Frontal cortex (tissue), 3 donors: ENCODE measurements at regions not wholly inside any gene's neighbourhood (a gene's known extent, or its start where the extent isn't known, plus 50 kb on each side); places are given as distances from the start of the nearest gene placed in this dataset.

Experiments used
- DNase-seq, 2 donors: peaks; one replicate each; pipeline ENCODE4 v3.0.0; 2012; ENCODE audit warnings: low spot score in 2 of 2
- FAIRE-seq: peaks from 2 replicates; lab custom pipeline; 2012; peaks lifted over from hg19 to GRCh38; lab: Jason Lieb, UNC
- donor health status: control.
- donor health status: control.
- donor health status: control.

DNA sequence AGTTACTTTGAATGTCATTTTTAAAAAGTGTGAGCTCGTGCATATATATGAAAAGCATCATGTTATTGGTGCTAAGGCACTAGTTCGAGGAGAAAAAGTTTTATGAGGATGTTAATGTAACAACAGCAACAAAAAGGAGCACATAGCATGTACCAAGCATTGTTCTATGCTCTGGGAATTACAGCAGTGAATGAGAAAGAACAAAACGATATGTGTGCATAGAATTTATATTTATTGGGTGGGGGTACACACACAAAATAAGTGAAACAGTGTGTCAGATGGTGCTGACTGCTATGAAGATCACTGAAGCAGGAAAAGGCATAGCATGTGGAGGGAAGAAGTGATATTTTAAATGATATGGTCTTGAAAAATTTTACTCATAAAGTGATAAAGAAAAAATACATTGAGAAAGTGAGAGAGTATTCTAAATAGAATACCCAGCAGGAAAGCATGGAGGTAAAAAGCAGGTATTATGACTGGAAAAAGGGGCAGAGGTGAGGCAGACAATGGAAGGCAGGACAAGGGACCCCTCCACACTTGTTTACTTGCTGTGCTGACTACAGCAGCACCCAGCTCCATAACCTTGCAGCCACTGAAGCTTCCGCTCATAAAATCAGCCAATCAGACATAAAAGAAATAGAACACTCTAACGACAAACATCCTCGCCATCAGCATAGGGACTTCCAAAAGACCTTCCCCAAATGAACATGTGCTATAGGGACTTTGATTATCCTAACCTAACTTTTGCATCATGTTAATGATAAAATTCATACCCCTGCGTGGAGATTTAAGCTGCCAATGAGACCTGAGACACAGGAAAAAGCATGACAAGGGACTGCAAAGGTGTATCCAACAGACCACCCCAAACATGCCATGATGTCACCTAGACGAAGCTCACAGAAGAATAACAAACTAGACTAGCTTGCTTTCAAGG is 119.9 kb downstream of the HFE start:
- FAIRE-seq (no peak), DNase-seq (no peak)

DNA sequence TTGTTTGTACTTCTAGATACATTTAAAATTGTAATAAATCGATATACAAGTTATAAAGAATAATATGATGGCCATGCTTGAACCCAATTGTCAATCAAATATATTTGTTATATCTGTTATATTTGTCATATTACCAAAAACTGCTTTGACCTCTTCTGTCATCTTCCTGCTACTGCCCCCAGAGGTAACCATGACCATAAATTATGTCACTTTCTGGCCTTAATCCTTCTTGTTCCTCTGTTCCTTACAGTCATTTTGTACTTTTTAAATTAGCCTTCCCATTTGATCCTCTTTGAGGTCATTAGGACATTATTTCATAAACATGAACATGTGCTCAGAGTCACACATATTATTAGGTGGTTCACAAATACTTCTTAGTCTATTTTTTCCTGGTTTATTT is 124.7 kb downstream of the HFE start:
- FAIRE-seq (no peak), DNase-seq (no peak)

DNA sequence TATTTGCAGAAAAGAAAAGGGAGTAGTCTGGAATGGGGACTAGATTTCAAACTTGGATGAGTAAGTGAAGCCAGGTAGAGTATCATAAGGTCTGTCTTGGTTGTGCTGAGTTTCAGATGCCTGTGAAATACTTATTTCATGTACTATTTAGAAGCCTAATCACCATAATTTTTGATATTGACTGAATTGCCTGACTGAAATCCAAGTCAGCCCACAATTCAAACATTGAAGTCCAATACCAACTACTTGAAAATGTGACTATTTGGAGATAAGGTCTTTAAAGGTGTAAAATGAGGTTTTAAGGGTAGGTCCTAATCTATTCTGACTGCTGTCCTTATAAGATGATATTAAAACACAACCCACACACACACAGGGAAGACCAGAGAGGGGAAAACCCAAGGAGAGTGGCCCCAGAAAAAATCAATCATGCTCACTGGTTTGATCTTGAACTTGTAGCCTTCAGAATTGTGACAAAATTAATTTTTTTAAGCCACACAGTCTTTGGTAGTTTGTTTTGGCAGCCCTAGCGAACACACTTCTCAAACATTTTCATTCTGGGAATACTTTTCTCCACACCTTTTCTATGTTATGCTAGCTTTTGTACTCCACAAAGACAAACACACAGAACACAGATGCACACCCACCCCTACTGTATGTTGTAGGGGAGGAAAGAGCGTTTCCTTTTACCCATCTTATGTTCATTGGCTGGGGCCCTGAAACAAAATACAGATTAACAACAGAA is 126.3 kb downstream of the HFE start:
- DNase-seq (no peak), FAIRE-seq (no peak)

DNA sequence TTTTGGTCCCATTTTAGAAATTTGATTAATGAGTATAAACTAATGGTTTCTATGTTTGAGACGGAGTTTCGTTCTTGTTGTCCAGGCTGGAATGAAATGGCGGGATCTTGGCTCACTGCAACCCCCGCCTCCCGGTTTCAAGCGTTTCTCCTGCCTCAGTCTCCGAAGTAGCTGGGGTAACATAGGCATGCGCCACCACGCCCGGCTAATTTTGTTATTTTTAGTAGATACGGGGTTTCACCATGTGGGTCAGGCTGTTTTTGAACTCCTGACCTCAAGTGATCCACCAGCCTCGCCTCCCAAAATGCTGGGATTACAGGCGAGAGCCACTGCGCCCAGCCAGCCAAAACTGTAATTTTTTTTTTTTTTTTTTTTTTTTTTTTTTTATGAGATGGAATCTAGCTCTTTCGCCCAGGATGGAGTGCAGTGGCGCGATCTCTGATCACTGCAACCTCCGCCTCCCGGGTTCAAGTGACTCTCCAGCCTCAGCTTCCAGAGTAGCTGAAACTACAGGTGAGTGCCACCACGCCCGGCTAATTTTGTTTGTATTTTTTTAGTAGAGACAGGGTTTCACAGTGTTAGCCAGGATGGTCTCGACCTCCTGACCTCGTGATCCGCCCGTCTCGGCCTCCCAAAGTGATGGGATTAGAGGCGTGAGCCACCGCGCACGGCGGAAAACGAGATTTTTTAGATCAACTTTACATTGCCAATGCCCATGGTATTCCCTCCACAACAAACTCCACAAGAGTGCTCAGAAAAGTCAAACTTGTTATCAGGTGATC is 127.8 kb downstream of the HFE start:
- no peak for FAIRE-seq

DNA sequence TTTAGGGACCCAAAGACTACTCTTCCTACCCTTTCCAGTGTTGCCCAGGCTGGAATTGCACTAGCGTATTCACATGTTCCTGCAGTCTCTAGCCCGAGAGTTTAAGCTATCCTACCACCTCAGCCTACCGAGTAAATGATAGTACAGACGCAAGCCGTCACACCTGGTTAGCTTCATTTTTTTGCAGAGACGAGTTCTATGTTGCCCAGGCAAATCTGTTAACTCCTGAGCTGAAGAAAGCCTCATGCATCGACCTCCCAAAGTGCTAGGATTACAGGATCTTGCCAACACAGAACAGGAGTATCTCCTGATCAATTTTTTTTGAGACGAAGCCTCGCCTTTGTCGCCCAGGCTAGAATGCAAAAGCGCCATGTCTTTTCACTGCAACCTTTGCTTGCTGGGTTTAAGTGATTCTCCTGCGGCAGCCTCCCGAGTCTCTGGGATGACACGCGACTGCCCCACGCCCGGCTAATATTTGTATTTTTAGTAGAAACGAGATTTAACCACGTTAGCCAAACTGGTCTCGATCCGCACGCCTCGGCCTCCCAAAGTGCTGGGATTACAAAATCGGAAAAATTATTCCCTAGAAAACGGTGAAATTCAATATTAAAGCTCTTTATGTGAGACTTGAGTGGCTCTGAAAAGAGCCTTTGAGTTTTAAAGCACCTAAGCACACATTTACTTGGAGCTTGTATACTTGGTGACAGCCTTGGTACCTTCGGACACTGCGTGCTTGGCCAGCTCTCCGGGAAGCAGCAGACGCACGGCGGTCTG is 128.5 kb downstream of the HFE start:
- no peak for DNase-seq
- FAIRE-seq: no peak

More for the DNA sequence above, 127.8 kb downstream of the HFE start:
- no peak for DNase-seq

DNA sequence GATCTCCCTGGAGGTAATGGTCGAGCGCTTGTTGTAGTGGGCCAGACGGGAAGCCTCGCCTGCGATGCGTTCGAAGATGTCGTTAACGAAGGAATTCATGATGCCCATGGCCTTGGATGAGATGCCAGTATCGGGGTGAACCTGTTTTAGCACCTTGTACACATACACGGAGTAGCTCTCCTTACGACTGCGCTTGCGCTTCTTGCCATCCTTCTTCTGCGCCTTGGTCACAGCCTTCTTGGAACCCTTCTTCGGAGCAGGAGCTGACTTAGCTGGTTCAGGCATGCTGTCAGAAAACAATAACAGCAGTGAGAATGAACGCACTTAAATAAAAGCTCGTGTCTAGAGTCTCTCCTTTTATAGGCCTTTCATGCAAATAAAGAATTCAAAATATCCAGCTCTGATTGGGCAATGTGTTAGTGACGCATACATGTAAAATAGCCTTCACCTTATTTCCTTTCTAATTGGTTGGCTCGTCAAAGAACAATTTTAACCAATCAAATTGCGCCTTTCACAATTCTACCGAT is 129.2 kb downstream of the HFE start:
- FAIRE-seq: peak; percentile 98
- DNase-seq: peak; percentile 63 to 66

DNA sequence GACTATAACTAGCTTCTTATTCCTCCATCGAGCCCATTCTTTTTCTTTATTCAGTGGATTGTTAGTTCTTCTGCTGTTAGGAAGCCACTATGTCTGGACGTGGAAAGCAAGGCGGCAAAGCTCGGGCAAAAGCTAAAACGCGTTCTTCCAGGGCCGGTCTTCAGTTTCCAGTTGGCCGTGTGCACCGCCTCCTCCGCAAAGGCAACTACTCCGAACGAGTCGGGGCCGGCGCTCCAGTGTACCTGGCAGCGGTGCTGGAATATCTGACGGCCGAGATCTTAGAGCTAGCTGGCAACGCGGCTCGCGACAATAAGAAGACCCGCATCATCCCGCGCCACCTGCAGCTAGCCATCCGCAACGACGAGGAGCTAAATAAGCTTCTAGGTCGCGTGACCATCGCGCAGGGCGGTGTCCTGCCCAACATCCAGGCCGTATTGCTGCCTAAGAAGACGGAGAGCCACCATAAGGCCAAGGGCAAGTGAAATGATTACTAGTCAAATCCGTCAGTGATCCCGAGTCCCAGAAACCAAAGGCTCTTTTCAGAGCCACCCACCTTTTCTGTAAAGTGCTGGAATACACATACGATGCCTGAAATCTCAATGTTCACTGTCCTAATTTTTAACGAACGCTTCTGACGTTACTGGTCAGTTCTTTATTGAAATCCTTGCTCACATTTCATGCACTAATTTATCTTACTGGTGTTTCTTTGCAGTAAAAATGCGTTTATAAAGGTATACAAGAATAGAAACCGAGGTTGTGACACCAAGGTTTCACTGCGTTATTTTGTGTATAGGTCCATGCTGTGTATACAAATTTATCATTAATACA is 129.9 kb downstream of the HFE start:
- no peak for FAIRE-seq
- DNase-seq: no peak

DNA sequence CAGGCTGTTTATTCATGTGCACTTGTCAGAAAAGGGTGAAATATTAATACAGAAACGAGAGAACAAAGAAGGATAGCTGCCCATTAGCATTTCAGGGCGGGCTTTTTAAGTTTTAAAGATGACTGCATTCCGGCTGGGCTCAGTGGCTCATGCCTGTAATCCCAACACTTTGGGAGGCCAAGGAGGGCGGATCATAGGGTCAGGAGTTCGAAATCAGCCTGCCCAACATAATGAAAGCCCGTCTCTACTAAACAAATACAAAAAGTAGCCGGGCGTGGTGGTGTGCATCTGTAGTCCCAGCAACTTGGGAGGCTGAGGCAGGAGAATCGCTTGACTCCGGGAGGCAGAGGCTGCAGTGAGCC is 130.5 kb downstream of the HFE start:
- no peak for FAIRE-seq
- no peak for DNase-seq

DNA sequence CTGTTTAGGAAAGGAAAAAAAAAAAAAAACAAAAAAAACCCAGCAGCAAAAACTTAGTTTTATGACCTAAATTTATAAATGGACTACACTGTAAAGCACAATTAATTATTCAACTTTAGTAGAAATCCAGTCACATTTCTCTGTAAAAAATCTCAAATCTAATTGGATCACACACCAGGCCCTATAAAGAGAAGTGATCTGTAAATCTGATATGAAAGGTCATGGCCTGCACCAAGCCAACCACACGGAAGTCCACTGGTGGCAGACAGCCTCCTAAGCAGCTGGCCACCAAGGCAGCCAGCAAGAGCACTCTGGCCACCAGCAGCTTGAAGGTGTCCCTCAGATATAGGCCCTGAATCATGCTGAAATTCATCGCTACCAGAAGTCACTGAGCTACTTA is 131.6 kb downstream of the HFE start:
- FAIRE-seq: no peak
- DNase-seq: no peak

DNA sequence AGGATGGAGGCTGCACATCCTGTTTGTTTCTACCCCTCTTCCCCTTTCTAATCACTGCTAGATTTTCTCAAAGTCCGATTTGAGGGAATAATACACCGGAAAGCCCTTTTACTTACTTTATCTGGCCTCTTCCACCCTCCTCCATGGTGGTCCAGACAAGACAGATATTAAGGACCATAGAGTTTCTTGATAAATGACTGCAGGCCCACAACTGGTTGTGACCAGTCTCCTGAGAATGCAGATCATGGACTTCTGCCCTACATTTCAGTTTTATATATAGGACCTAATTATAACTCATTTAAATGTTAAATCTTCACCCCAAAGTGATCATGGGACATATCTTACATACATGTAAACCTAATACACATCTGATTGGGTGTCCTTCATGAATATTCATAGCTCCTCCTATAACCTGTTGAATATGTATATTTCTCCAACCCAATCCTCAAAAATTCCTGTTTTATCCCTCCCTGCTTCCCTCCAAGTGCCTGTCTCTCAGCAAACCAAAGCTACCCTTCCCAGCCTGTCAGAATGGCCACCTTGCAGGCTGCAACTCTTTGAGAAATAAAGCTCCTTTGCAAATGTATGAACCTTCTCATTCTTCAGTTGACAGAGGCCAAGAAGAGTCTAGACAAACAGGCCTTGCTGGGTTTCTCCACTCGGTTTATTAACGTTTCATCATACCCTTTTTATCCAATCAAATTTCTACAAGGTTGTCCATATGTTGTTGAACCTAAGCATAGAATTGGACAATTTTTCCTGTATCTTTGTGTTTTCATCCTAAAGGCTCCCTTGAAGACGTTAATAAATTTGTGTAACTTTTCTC is 133.1 kb downstream of the HFE start:
- no peak for DNase-seq
- no peak for FAIRE-seq

DNA sequence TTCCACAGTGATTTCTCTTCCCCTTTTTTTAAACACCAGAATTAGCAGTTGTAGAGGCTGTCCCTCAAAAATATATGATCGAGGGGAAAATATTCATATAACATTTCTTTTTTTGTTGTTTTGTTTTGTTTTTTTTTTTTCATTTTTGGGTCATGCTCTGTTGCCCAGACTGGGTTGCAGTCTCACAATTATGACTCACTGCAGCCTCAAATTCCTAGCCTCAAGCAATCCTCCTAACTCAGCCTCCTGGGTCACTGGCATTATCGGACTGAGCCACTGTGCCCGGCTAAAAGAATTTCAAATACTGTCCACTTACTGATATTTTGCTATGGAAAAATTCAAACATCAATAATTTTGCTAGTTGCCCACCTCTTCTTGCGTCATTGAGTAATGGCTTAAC is 134.0 kb downstream of the HFE start:
- no peak for FAIRE-seq

DNA sequence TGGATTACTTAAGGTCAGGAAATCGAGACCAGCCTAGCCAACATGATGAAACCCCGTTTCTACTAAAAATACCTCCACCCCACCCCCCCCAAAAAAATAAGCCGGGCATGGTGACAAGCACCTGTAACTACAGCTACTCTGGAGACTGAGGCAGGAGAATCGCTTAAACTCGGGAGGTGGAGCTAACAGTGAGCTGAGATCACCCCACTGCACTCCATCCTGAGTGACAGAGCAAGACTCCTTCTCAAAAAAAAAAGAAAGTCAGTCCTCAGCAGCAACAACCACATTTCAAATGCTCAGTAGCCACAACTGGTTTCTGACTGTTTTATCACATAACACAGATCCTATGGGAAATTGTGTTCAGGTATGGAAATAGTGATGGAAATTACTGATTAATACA is 135.3 kb downstream of the HFE start:
- FAIRE-seq: no peak
- DNase-seq: no peak

More for the DNA sequence above, 134.0 kb downstream of the HFE start:
- DNase-seq: no peak

DNA sequence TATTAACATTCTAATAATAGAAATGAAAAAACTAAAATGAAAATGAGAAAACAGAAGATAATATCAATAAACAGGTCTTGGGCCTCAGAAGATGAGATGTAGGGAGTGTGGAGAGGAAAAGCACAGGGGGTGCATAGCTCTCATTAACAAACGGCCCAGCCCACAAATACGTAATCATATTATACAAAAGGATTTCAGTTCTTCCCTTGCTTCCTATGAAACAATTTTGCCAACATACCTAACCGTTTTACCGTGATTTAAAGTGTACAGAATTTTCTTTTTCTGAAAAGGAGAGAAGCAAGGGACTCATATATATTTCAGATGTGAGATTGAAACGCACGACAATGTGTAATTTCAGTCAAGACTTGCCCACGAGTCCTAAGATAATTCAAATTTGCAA is 136.0 kb downstream of the HFE start:
- FAIRE-seq: no peak
- no peak for DNase-seq

DNA sequence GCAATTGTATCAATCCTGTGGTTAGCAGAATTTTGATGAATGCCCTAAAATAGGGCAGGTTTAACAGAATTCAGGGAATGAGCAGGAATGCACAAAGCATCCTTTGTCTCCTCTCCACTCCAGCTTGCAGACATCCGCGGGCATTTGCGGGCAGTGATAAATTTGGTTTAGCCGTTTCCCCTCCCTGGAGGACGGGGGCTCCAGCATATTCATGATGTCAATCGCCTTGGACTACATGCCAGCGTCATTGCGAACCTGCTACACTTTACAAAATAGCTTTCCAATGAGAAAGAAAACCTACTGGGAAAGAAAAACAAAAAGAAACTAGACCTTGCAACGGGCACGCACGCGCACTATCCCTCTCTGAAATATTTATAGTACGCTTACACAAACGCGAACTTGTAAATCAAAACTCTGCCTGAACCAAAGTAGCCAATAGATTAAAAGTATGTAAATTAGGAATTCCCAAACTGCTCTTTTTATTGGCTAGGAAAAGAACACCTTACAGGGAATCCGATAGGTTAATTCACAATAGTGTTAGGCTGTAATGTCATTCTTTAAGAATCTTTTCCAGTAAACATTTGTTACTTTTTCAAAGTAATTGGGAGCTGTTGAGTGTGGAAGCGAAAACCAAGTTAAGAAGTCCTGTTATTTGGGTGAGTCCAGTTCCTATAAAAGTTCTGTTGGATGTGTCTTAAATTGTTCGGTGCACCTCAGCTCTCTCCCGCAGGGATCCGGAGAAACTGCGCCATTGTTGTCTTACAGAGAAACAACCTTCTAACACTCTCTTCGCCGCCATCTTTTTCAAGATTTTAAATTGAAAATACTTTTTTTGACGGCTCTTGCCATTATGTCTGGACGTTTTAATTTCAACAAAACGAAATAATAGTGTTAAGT is 136.7 kb downstream of the HFE start:
- FAIRE-seq (no peak), DNase-seq (no peak)

DNA sequence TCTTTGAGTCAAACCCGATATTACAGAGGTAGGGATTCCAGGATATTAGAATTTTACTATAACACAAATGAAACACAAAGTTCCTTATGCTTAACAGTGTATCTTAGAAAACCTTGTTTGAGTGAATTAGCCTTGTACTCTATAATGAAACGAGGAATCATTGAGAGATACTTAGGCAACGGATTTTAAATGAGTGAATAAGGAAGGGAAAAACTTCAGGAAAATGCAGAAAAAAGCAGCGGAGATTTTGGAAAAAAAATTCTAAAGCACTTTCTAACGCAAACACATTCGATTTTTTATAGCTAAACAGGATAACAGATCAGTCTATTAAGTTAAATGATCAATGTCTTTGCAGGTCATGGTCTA is 137.3 kb downstream of the HFE start:
- FAIRE-seq (no peak), DNase-seq (no peak)

DNA sequence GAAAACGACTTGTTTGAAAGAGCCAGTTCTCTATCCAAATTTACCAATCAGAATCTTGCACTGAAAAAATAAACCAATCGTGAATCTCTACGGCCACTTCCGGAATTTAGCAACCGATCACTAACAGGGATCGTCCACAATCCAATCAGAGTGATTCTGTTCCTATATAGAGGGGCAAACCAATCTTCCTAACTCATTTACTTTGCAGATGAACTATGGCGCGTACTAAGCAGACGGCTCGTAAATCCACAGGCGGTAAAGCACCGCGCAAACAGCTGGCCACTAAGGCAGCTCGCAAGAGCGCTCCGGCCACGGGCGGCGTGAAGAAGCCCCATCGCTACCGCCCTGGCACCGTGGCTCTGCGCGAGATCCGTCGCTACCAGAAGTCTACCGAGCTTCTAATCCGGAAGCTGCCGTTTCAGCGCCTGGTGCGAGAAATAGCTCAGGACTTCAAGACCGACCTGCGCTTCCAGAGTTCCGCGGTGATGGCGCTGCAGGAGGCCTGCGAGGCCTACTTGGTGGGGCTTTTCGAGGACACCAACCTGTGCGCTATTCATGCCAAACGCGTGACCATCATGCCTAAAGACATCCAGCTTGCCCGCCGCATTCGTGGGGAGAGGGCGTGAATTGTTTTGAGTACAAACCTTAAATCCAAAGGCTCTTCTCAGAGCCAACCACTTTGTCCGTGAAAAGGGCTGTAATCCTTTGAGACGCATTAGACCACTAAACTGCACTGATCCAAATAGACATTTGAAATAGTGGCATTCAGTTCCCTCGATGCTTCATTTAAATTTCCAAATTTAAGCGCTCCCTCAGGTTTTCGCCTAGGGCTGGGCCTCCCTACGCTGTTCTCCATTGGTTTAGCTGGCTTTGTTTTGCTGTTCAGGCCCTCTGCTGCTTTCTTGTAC is 138.0 kb downstream of the HFE start:
- FAIRE-seq (no peak), DNase-seq (no peak)
